ENCODE measurements at regions not wholly inside any gene's neighbourhood (a gene's known extent, or its start where the extent isn't known, plus 50 kb on each side); places are given as distances from the start of the nearest gene placed in this dataset.

GRCh38 chr2:103789381-103790095 lies 1027.7 kb downstream of the TMEM182 start:
- H3K27ac Mint-ChIP-seq = no peak overlapping the region
- no peak overlapping the region for H3K4me3 Mint-ChIP-seq
- no peak for ATAC-seq
- no peaks in the 10 kb centered on the region for H3K36me3 Mint-ChIP-seq
- peaks cover 10% of the 10 kb centered on the region for H3K9me3 Mint-ChIP-seq
- no peaks in the 10 kb centered on the region for H3K4me1 Mint-ChIP-seq
- no peak for DNase-seq (ENCODE audit: low spot score in 2 of 2)

- Mint-ChIP-seq H3K4me1 (no peaks in the 10 kb centered on the region), H3K9me3 (peaks cover 16% of the 10 kb centered on the region), H3K36me3 (no peaks in the 10 kb centered on the region), H3K4me3 (no peak overlapping the region), H3K27ac (no peak overlapping the region)
- ATAC-seq = no peak
- DNase-seq (ENCODE audit: low spot score in 2 of 2) = no peak
These were observed 1030.2 kb downstream of the TMEM182 start for GRCh38 chr2:103792042-103792441.

- Mint-ChIP-seq H3K27ac (no peak overlapping the region), H3K4me3 (no peak overlapping the region)
- DNase-seq (ENCODE audit: low spot score in 2 of 2) = no peak
These were observed 1036.5 kb downstream of the TMEM182 start for GRCh38 chr2:103798291-103798690.

DNA sequence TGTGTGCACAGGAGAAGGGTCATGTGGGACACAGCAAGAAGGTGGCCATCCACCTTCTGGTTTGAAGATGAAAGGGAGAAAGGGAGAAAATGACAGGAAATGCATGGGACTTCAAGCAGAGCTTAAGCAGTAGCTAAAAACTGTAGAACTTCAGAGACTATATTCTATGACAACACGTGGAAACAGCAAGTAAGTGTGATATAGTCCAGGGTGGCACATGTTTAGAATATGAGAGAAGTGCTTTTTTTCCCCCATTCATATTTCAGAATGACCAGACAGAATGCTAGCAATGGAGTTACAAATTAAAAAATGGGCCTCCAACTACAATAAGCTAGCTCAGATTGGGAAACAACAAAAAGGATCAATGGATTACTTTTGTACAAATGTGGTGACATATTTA lies 1042.2 kb downstream of the TMEM182 start:
- no peaks in the 10 kb centered on the region for H3K36me3 Mint-ChIP-seq
- no peaks in the 10 kb centered on the region for H3K4me1 Mint-ChIP-seq
- H3K4me3 Mint-ChIP-seq = no peak overlapping the region
- H3K9me3 Mint-ChIP-seq = peaks cover 31% of the 10 kb centered on the region
- ATAC-seq (no peak), DNase-seq (ENCODE audit: low spot score in 2 of 2) (no peak)
- H3K27ac Mint-ChIP-seq = no peak overlapping the region

More at GRCh38 chr2:103798291-103798690, 1036.5 kb downstream of the TMEM182 start:
- Mint-ChIP-seq H3K36me3 (no peaks in the 10 kb centered on the region), H3K9me3 (peaks cover 30% of the 10 kb centered on the region), H3K4me1 (no peaks in the 10 kb centered on the region)
- ATAC-seq = no peak

GRCh38 chr2:103805746-103806145 lies 1043.9 kb downstream of the TMEM182 start:
- DNase-seq (ENCODE audit: low spot score in 2 of 2) = no peak
- no peak for ATAC-seq
- Mint-ChIP-seq H3K36me3 (no peaks in the 10 kb centered on the region), H3K27ac (no peak overlapping the region), H3K4me3 (no peak overlapping the region), H3K4me1 (no peaks in the 10 kb centered on the region), H3K9me3 (peaks cover 25% of the 10 kb centered on the region)

DNA sequence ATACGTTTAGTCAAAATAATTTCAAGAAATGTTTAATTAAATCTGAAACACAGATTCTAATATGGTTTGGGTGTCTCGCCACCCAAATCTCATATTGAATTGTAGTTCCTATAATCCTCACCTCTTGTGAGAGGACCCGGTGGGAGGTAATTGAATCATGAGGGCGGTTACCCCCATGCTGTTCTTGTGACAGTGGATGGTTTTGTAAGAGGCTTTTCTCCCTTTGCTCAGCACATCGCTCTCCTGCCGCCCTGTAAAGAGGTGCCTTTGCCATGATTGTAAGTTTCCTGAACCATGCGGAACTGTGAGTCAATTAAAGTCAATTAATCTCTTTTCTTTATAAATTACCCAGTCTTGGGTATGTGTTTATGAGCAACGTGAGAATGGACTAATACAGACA lies 1045.1 kb upstream of the POU3F3 start:
- DNase-seq (ENCODE audit: low spot score in 2 of 2) = no peak
- no peaks in the 10 kb centered on the region for H3K36me3 Mint-ChIP-seq
- H3K4me1 Mint-ChIP-seq = no peaks in the 10 kb centered on the region
- no peak overlapping the region for H3K27ac Mint-ChIP-seq
- no peak for ATAC-seq
- H3K4me3 Mint-ChIP-seq = no peak overlapping the region
- H3K9me3 Mint-ChIP-seq = peaks cover 15% of the 10 kb centered on the region

DNA sequence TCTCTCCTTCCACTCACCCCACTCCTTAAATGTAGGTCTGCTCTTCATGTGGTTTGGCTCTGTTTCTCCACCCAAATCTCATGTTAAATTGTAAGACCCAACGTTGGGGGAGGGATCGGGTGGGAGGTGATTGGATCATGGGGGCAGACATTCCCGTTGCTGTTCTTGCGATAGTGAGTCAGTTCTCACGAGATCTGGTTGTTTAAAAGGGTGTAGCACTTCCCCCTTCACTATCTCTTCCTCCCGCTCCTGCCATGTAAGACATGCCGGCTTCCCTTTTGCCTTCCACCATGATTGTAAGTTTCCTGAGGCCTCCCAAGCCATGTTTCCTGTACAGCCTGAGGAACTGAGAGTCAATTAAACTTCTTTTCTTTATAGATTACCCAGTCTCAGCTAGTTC lies 1044.5 kb upstream of the POU3F3 start:
- DNase-seq (ENCODE audit: low spot score in 2 of 2) (no peak), ATAC-seq (no peak)

DNA sequence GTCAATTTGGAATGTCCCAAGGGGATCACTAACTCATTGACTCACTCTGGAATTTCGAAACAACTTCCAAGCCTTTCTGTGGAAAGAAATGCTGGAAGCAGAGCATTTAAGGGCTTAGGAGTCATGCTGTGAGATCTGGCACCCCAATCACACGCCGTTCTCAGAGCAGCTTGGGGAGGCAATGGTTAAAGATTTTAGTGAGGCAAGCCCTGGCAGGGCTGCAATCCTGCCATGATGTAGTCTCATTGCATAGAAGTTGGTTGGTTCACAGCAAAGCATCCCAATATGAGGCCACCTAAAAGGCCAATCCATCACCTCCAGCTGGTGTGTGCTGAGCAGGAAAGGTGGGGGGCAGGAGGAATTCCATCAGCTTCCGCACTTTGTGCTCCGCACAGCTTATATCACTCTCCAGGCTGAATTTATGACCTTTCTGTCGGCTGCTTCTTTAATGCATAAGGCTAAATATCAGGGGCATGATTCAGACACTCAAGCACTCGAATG lies 1043.9 kb upstream of the POU3F3 start:
- DNase-seq (ENCODE audit: low spot score in 2 of 2) (no peak), ATAC-seq (no peak)
- Mint-ChIP-seq H3K4me3 (no peak overlapping the region), H3K36me3 (no peaks in the 10 kb centered on the region), H3K4me1 (no peaks in the 10 kb centered on the region), H3K27ac (no peak overlapping the region), H3K9me3 (peaks cover 14% of the 10 kb centered on the region)

More for the DNA sequence above, 1044.5 kb upstream of the POU3F3 start:
- Mint-ChIP-seq H3K4me1 (no peaks in the 10 kb centered on the region), H3K4me3 (no peak overlapping the region), H3K9me3 (peaks cover 14% of the 10 kb centered on the region), H3K27ac (no peak overlapping the region), H3K36me3 (no peaks in the 10 kb centered on the region)

GRCh38 chr2:103810875-103811274 lies 1043.0 kb upstream of the POU3F3 start:
- DNase-seq (ENCODE audit: low spot score in 2 of 2) = no peak
- Mint-ChIP-seq H3K9me3 (peaks cover 14% of the 10 kb centered on the region), H3K36me3 (no peaks in the 10 kb centered on the region), H3K4me3 (no peak overlapping the region), H3K4me1 (no peaks in the 10 kb centered on the region), H3K27ac (no peak overlapping the region)
- ATAC-seq = no peak

GRCh38 chr2:103814016-103814415 lies 1039.9 kb upstream of the POU3F3 start:
- no peak overlapping the region for H3K27ac Mint-ChIP-seq
- ATAC-seq = no peak
- no peak overlapping the region for H3K4me3 Mint-ChIP-seq
- no peak for DNase-seq (ENCODE audit: low spot score in 2 of 2)
- H3K36me3 Mint-ChIP-seq = no peaks in the 10 kb centered on the region
- H3K9me3 Mint-ChIP-seq = peaks cover 14% of the 10 kb centered on the region
- H3K4me1 Mint-ChIP-seq = no peaks in the 10 kb centered on the region

GRCh38 chr2:103815731-103816130 lies 1038.2 kb upstream of the POU3F3 start:
- H3K36me3 Mint-ChIP-seq = no peaks in the 10 kb centered on the region
- ATAC-seq = no peak
- H3K27ac Mint-ChIP-seq = no peak overlapping the region
- peaks cover 18% of the 10 kb centered on the region for H3K9me3 Mint-ChIP-seq
- H3K4me3 Mint-ChIP-seq = no peak overlapping the region
- H3K4me1 Mint-ChIP-seq = no peaks in the 10 kb centered on the region
- no peak for DNase-seq (ENCODE audit: low spot score in 2 of 2)

DNA sequence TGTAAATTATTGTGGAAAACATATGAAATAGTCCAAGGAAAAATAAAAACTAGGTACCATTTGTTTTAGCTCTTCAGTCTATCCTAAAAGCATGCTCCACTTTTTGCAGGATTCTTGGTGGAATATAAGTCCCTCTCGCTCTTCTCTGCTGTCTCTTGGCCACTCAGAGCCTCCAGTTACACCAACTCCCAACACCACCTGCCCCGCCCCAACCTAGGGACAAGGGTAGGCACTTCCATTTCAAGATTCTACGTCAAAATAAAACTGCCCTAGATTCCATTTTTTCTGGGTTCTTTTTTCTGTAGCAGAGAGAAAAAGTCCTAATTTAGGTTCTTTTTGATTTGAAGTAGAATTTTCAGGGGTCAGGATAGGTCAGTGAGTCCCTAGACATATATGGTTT lies 1036.2 kb upstream of the POU3F3 start:
- Mint-ChIP-seq H3K36me3 (no peaks in the 10 kb centered on the region), H3K27ac (no peak overlapping the region)

GRCh38 chr2:103818176-103818575 lies 1035.7 kb upstream of the POU3F3 start:
- peaks cover 19% of the 10 kb centered on the region for H3K9me3 Mint-ChIP-seq
- H3K36me3 Mint-ChIP-seq = no peaks in the 10 kb centered on the region
- no peaks in the 10 kb centered on the region for H3K4me1 Mint-ChIP-seq
- no peak overlapping the region for H3K4me3 Mint-ChIP-seq
- ATAC-seq (no peak), DNase-seq (ENCODE audit: low spot score in 2 of 2) (no peak)
- no peak overlapping the region for H3K27ac Mint-ChIP-seq

More for the DNA sequence above, 1036.2 kb upstream of the POU3F3 start:
- no peak for ATAC-seq
- peaks cover 19% of the 10 kb centered on the region for H3K9me3 Mint-ChIP-seq
- no peak for DNase-seq (ENCODE audit: low spot score in 2 of 2)
- H3K4me3 Mint-ChIP-seq = no peak overlapping the region
- no peaks in the 10 kb centered on the region for H3K4me1 Mint-ChIP-seq

- peaks cover 16% of the 10 kb centered on the region for H3K9me3 Mint-ChIP-seq
- no peak overlapping the region for H3K4me3 Mint-ChIP-seq
- no peaks in the 10 kb centered on the region for H3K4me1 Mint-ChIP-seq
- H3K27ac Mint-ChIP-seq = no peak overlapping the region
- DNase-seq (ENCODE audit: low spot score in 2 of 2) = no peak
- ATAC-seq = no peak
- no peaks in the 10 kb centered on the region for H3K36me3 Mint-ChIP-seq
These were observed 1034.3 kb upstream of the POU3F3 start for GRCh38 chr2:103819599-103819998.

DNA sequence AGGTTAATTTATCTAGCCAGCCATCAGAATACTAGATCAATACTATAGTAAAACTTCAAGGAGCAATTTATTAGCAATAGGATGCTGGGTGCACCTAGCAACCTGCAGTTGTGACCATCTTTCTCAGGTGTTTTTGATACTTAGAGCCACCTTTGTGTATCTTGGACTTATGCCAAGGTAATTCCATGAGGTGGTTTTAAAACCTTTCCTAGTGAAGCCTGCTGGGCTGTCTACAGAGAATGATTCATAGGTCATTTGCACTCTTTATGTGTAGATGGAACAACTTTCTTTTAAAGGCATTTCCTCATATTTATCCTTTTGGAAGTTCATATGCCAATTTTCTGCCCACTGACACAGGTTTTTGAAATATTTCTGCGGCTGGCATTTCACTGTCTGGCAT lies 1030.1 kb upstream of the POU3F3 start:
- Mint-ChIP-seq H3K4me3 (no peak overlapping the region), H3K9me3 (peaks cover 22% of the 10 kb centered on the region), H3K4me1 (no peaks in the 10 kb centered on the region), H3K27ac (no peak overlapping the region), H3K36me3 (no peaks in the 10 kb centered on the region)
- ATAC-seq = no peak
- no peak for DNase-seq (ENCODE audit: low spot score in 2 of 2)

DNA sequence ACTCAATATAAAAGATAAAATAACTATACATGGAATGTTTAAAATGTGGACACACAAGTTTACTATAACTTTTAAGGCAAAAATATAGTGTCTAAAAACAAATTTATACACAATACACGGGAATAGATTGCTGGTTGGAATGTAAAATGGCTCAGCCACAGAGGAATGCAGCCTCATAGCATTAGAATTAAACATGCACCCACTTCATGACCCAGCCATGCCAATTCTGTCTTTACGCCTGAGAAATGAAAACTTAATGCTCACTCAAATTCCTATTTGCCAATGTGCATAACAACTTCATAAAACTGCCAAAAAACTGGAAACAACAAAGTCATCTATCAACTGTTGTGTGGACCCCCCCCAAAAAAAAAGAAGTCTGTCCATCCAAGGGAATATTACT lies 1006.6 kb upstream of the POU3F3 start:
- Mint-ChIP-seq H3K4me3 (no peak overlapping the region), H3K9me3 (peaks cover 16% of the 10 kb centered on the region), H3K4me1 (no peaks in the 10 kb centered on the region), H3K27ac (no peak overlapping the region), H3K36me3 (no peaks in the 10 kb centered on the region)
- no peak for DNase-seq (ENCODE audit: low spot score in 2 of 2)
- no peak for ATAC-seq

Measured in stimulated activated effector memory CD8-positive, alpha-beta T cell treated with anti-CD3 and anti-CD28 coated beads, Interleukin-12 subunit alpha, Interleukin-12 subunit beta, amount 100 ng/mL, for 72 hours (primary cell).